Panc1 (cell line): ENCODE measurements at regions not wholly inside any gene's neighbourhood (a gene's known extent, or its start where the extent isn't known, plus 50 kb on each side); places are given as distances from the start of the nearest gene placed in this dataset.

ENCODE experiments used
- POLR2AphosphoS5 ChIP-seq: IDR thresholded peaks from 2 replicates; pipeline ENCODE4 v1.6.1; 2012; ENCODE audit warnings: mild to moderate bottlenecking, low read depth, low read length, moderate library complexity
- REST ChIP-seq, 2 experiments: IDR thresholded peaks; 2 replicates each; pipeline ENCODE4 v1.6.1; 2011 to 2012; ENCODE audit warnings: low read depth in 2 of 2, control low read depth in 1 of 2, low read length in 1 of 2, mild to moderate bottlenecking in 1 of 2, moderate library complexity in 1 of 2; ENCODE audit not compliant: insufficient read depth in 1 of 2
- SIN3A ChIP-seq: IDR thresholded peaks from 2 replicates; pipeline ENCODE4 v1.6.1; 2012; ENCODE audit warnings: low read depth, mild to moderate bottlenecking, low read length, moderate library complexity, borderline replicate concordance; ENCODE audit not compliant: insufficient read depth
- TCF7L2 ChIP-seq: IDR thresholded peaks from 2 replicates; pipeline ENCODE4 v1.6.1; 2011; ENCODE audit warnings: mild to moderate bottlenecking, low read depth, low read length, inconsistent platforms
- TF ChIP-seq, protein P1 (sequence below): fragments of 450-650 bp; IDR thresholded peaks from 2 replicates; pipeline ENCODE4 v1.5.1; 2017; ENCODE audit warnings: mild to moderate bottlenecking

DNA sequence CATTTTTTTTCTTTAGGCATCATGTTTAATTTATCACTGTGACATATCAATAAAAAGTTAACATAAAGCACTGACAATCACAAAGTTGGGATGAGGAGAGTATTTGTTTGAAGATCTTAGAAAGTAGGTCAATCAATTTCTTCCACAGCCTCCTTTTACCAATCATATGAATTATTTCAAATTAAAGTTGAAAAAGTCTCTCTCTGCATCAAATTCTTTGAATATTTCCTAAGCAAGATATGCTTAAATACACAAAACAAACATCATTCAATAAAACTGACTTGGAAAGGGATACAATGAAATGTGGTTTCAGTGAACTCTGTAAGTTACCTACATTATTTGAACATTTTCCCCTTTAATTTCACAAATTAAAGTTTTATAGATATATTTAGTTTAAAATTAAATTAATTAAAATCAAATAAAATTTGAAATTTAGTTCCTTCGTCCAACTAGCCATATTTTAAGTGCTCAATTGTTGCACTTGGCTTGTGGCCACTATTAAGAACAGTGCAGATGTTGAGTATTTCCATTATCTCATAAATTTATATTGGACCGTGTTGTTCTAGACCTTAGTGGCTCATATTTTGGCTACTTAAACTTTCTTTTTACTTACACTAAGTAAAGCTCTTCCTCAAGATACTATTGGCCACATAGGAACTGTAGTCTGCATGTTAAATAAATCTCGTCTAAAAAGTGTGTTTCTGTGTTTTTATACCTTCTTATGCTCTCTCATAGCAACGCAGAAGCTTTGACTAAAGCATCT is 949.7 kb upstream of the NUDT12 start:
- TF ChIP-seq, protein P1, sequence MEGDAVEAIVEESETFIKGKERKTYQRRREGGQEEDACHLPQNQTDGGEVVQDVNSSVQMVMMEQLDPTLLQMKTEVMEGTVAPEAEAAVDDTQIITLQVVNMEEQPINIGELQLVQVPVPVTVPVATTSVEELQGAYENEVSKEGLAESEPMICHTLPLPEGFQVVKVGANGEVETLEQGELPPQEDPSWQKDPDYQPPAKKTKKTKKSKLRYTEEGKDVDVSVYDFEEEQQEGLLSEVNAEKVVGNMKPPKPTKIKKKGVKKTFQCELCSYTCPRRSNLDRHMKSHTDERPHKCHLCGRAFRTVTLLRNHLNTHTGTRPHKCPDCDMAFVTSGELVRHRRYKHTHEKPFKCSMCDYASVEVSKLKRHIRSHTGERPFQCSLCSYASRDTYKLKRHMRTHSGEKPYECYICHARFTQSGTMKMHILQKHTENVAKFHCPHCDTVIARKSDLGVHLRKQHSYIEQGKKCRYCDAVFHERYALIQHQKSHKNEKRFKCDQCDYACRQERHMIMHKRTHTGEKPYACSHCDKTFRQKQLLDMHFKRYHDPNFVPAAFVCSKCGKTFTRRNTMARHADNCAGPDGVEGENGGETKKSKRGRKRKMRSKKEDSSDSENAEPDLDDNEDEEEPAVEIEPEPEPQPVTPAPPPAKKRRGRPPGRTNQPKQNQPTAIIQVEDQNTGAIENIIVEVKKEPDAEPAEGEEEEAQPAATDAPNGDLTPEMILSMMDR: no peak
- TF ChIP-seq TCF7L2 (no peak), SIN3A (no peak), POLR2AphosphoS5 (no peak), REST (IDR thresholded peaks at IDR 0.05; ENCODE audit: insufficient read depth in 1 of 2, low read depth in 2 of 2, low read length in 1 of 2) (no peak)
